ENCODE measurements at regions not wholly inside any gene's neighbourhood (a gene's known extent, or its start where the extent isn't known, plus 50 kb on each side); places are given as distances from the start of the nearest gene placed in this dataset.

DNA sequence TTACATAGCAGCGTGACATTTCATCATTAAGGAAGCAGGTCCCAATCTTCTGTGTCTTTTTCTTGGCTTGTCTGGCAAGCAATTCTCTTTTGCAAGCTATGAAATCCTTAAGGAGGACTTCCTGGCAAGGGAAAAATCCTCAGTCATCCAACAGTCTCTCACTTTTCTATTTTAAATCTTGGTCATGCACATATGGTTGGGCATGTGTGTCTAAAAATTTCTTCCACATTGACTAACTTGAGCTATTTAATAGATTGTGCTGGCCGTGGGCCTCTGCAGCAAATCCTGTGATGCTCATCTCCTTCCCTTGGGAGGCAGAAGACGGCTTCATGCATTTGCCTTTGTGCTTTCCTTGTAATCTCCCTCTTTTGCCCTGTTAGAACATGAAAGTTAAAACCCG is 634.3 kb upstream of the FANCL start:
- H3K27me3 Mint-ChIP-seq (ENCODE audit: unreplicated experiment) = no peaks in the 10 kb centered on the region
- H3K4me1 Mint-ChIP-seq (ENCODE audit: unreplicated experiment) = no peaks in the 10 kb centered on the region

GRCh38 chr2:58871469-58872142 is 630.5 kb upstream of the FANCL start:
- Mint-ChIP-seq H3K27me3 (ENCODE audit: unreplicated experiment) (no peaks in the 10 kb centered on the region), H3K27ac (ENCODE audit: unreplicated experiment) (no peak overlapping the region), H3K36me3 (ENCODE audit: low read depth, unreplicated experiment) (no peaks in the 10 kb centered on the region), H3K4me1 (ENCODE audit: unreplicated experiment) (no peaks in the 10 kb centered on the region), H3K9me3 (ENCODE audit: unreplicated experiment) (no peaks in the 10 kb centered on the region), H3K4me3 (ENCODE audit: unreplicated experiment) (no peak overlapping the region)
- TF ChIP-seq, protein P1, sequence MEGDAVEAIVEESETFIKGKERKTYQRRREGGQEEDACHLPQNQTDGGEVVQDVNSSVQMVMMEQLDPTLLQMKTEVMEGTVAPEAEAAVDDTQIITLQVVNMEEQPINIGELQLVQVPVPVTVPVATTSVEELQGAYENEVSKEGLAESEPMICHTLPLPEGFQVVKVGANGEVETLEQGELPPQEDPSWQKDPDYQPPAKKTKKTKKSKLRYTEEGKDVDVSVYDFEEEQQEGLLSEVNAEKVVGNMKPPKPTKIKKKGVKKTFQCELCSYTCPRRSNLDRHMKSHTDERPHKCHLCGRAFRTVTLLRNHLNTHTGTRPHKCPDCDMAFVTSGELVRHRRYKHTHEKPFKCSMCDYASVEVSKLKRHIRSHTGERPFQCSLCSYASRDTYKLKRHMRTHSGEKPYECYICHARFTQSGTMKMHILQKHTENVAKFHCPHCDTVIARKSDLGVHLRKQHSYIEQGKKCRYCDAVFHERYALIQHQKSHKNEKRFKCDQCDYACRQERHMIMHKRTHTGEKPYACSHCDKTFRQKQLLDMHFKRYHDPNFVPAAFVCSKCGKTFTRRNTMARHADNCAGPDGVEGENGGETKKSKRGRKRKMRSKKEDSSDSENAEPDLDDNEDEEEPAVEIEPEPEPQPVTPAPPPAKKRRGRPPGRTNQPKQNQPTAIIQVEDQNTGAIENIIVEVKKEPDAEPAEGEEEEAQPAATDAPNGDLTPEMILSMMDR (IDR thresholded peaks at IDR 0.05; ENCODE audit: unreplicated experiment) = peak; percentile 54
- DNase-seq (ENCODE audit: low spot score) = no peak

More for the DNA sequence above, 634.3 kb upstream of the FANCL start:
- DNase-seq (ENCODE audit: low spot score) = no peak
- no peaks in the 10 kb centered on the region for H3K9me3 Mint-ChIP-seq (ENCODE audit: unreplicated experiment)
- no peaks in the 10 kb centered on the region for H3K36me3 Mint-ChIP-seq (ENCODE audit: low read depth, unreplicated experiment)
- TF ChIP-seq, protein P1 (IDR thresholded peaks at IDR 0.05; ENCODE audit: unreplicated experiment) = no peak
- no peak overlapping the region for H3K4me3 Mint-ChIP-seq (ENCODE audit: unreplicated experiment)
- no peak overlapping the region for H3K27ac Mint-ChIP-seq (ENCODE audit: unreplicated experiment)

DNA sequence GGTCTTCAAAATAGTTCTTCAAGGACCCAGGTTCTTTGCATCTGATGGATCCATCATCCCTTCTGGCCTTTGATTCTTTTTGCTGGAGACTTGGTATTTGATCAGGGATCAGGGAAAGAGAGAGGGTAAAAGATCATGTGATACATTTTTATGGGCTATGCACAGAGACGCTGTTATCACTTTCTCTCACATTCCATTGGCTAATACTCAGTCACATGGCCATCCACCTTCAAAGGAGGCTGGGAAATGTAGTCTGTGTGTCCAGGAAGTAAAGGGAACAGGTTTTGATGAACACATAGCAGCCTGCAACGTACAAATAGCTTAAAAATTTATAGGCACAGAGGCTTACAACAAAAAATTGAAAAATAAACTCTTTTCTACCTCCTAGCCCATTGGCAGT is 629.6 kb upstream of the FANCL start:
- H3K27ac Mint-ChIP-seq (ENCODE audit: unreplicated experiment) = no peak overlapping the region
- H3K36me3 Mint-ChIP-seq (ENCODE audit: low read depth, unreplicated experiment) = no peaks in the 10 kb centered on the region
- no peaks in the 10 kb centered on the region for H3K27me3 Mint-ChIP-seq (ENCODE audit: unreplicated experiment)
- no peak for DNase-seq (ENCODE audit: low spot score)
- no peaks in the 10 kb centered on the region for H3K9me3 Mint-ChIP-seq (ENCODE audit: unreplicated experiment)
- TF ChIP-seq, protein P1 (IDR thresholded peaks at IDR 0.05; ENCODE audit: unreplicated experiment) = no peak
- H3K4me1 Mint-ChIP-seq (ENCODE audit: unreplicated experiment) = peaks cover 6% of the 10 kb centered on the region
- H3K4me3 Mint-ChIP-seq (ENCODE audit: unreplicated experiment) = no peak overlapping the region

DNA sequence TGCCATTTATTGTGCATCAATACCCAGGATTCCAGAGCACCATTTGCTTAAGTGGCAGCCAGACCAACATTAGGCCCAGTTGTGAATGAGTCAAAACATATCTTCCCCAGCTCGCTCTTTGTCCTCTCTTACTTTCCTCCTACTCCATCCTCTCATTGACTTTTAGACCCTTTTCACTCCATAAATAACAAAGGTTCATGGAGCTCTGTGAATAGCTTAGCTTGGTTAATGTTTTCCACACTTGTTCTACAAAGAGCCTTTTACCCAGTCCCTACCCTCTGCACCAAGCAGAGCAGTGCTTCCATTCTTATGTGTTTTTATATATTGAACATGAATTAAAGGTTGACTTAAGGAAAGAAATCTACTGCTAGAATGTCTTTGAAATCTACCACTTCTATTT is 625.8 kb upstream of the FANCL start:
- peaks cover under 1% of the 10 kb centered on the region for H3K27me3 Mint-ChIP-seq (ENCODE audit: unreplicated experiment)
- H3K9me3 Mint-ChIP-seq (ENCODE audit: unreplicated experiment) = no peaks in the 10 kb centered on the region
- H3K27ac Mint-ChIP-seq (ENCODE audit: unreplicated experiment) = no peak overlapping the region
- peaks cover 20% of the 10 kb centered on the region for H3K4me1 Mint-ChIP-seq (ENCODE audit: unreplicated experiment)
- no peaks in the 10 kb centered on the region for H3K36me3 Mint-ChIP-seq (ENCODE audit: low read depth, unreplicated experiment)
- DNase-seq (ENCODE audit: low spot score) = no peak
- H3K4me3 Mint-ChIP-seq (ENCODE audit: unreplicated experiment) = no peak overlapping the region
- TF ChIP-seq, protein P1 (IDR thresholded peaks at IDR 0.05; ENCODE audit: unreplicated experiment) = no peak

DNA sequence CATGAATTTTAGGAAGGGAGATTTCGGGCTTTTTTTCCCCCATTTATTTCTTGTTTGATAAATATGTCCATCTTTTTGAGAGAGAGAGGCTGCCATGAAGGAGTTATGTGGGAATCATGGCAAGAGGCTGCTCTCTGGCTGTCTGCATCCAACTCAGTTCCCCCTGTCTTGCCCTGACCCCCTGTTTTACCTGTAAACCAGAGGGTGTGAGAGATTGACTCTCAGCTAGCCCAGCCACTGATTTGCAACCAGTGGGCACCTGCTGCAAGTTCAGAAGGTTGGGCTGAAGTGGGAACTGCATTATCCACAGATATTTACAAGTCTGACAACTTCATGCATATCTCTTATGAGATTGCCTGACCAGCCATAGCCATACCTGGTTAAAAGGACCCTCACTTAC is 625.4 kb upstream of the FANCL start:
- Mint-ChIP-seq H3K27ac (ENCODE audit: unreplicated experiment) (no peak overlapping the region), H3K27me3 (ENCODE audit: unreplicated experiment) (peaks cover 2% of the 10 kb centered on the region), H3K9me3 (ENCODE audit: unreplicated experiment) (no peaks in the 10 kb centered on the region), H3K4me3 (ENCODE audit: unreplicated experiment) (no peak overlapping the region), H3K36me3 (ENCODE audit: low read depth, unreplicated experiment) (no peaks in the 10 kb centered on the region), H3K4me1 (ENCODE audit: unreplicated experiment) (peaks cover 20% of the 10 kb centered on the region)
- DNase-seq (ENCODE audit: low spot score) = no peak
- TF ChIP-seq, protein P1 (IDR thresholded peaks at IDR 0.05; ENCODE audit: unreplicated experiment) = no peak
